BJ (cell line): ENCODE measurements at regions not wholly inside any gene's neighbourhood (a gene's known extent, or its start where the extent isn't known, plus 50 kb on each side); places are given as distances from the start of the nearest gene placed in this dataset.

Experiments used
- CTCF ChIA-PET: fragments of 350-600 bp; formaldehyde crosslinking; extraction: SDS; loops from one replicate; lab custom pipeline; 2021; ENCODE audit warnings: antibody characterized with exemption, inconsistent platforms; lab: Yijun Ruan, JAX
- POLR2A ChIA-PET: fragments of 300-600 bp; sonication (Branson Sonifier 250); formaldehyde crosslinking; extraction: SDS; loops from one replicate; lab custom pipeline; 2021; ENCODE audit warnings: antibody characterized with exemption; lab: Charles Lee
- DNase-seq: peaks from one replicate; pipeline ENCODE4 v3.0.0-alpha.2; 2011; ENCODE audit warnings: low read depth
- H3K27me3 ChIP-seq: 2 replicates; pipeline ENCODE4 v1.6.0; 2011; ENCODE audit warnings: low read length; ENCODE audit not compliant: control insufficient read depth, insufficient read depth
- H3K36me3 ChIP-seq: 2 replicates; pipeline ENCODE4 v1.5.1; 2011; ENCODE audit warnings: low read length; ENCODE audit not compliant: control insufficient read depth, insufficient read depth
- H3K4me3 ChIP-seq: 2 replicates; pipeline ENCODE4 v1.5.1; 2011; ENCODE audit warnings: low read depth, mild to moderate bottlenecking, control low read depth, low read length
- CTCF ChIP-seq: IDR thresholded peaks from 2 replicates; pipeline ENCODE4 v1.5.1; 2011; ENCODE audit warnings: low read depth, mild to moderate bottlenecking, control low read depth, inconsistent platforms, low read length, moderate library complexity; ENCODE audit not compliant: insufficient read depth

GRCh38 chr11:112581747-112582146 lies 321.1 kb upstream of the PLET1 start:
- no peak for TF ChIP-seq CTCF
- POLR2A ChIA-PET: no interaction called here
- DNase-seq: no peak
- peaks cover 1% of the 10 kb centered on the region; the same call in 1 of the 2 replicates for H3K27me3 ChIP-seq
- H3K36me3 ChIP-seq: no peaks in the 10 kb centered on the region
- CTCF ChIA-PET: interaction anchor here (0.6 to 7.5 kb wide), 2 partner anchors 664 to 707 kb away, joined by 3 to 105 read pairs; no protein-coding TSS in a partner anchor
- no peak overlapping the region for H3K4me3 ChIP-seq

- ChIA-PET POLR2A (no interaction called here), CTCF (interaction anchor here (0.6 to 7.5 kb wide), 2 partner anchors 663 to 707 kb away, joined by 3 to 105 read pairs; no protein-coding TSS in a partner anchor)
- TF ChIP-seq CTCF: no peak
- Histone ChIP-seq H3K4me3 (no peak overlapping the region), H3K27me3 (peaks cover 1% of the 10 kb centered on the region; the same call in 1 of the 2 replicates), H3K36me3 (no peaks in the 10 kb centered on the region)
- no peak for DNase-seq
Observed at GRCh38 chr11:112582366-112582765, 321.7 kb upstream of the PLET1 start.

GRCh38 chr11:112583261-112583893 lies 322.7 kb upstream of the PLET1 start:
- TF ChIP-seq CTCF: no peak
- Histone ChIP-seq H3K4me3 (no peak overlapping the region), H3K36me3 (no peaks in the 10 kb centered on the region), H3K27me3 (peaks cover 1% of the 10 kb centered on the region; the same call in 1 of the 2 replicates)
- CTCF ChIA-PET: interaction anchor here (0.7 to 7.5 kb wide), 2 partner anchors 512 to 706 kb away, joined by 3 to 105 read pairs; no protein-coding TSS in a partner anchor
- no peak for DNase-seq
- POLR2A ChIA-PET: no interaction called here

- CTCF ChIA-PET: interaction anchor here (1.0 to 7.5 kb wide), 3 partner anchors 213 to 704 kb away, joined by 3 to 105 read pairs (median 3); no protein-coding TSS in a partner anchor
Observed at GRCh38 chr11:112584672-112585071, 324.0 kb upstream of the PLET1 start.

More at GRCh38 chr11:112584672-112585071, 324.0 kb upstream of the PLET1 start:
- POLR2A ChIA-PET: no interaction called here
- TF ChIP-seq CTCF: no peak
- no peaks in the 10 kb centered on the region for H3K36me3 ChIP-seq
- peaks cover 1% of the 10 kb centered on the region; the same call in 1 of the 2 replicates for H3K27me3 ChIP-seq
- no peak overlapping the region for H3K4me3 ChIP-seq
- DNase-seq: no peak
